ENCODE measurements at regions not wholly inside any gene's neighbourhood (a gene's known extent, or its start where the extent isn't known, plus 50 kb on each side); places are given as distances from the start of the nearest gene placed in this dataset.

- no peak for TF ChIP-seq CTCF (conservative IDR thresholded peaks at IDR 0.05 in 1 of 2, IDR thresholded peaks at IDR 0.05 in 1 of 2; ENCODE audit: low read depth in 1 of 2, low read length in 2 of 2)
- no peak for TF ChIP-seq EZH2 (IDR thresholded peaks at IDR 0.05; ENCODE audit: low read length, missing control alignments)
These were observed 179.7 kb upstream of the FBXL17 start for GRCh38 chr5:108561416-108562204.

Measured in fibroblast of lung (primary cell).